Lower lobe of right lung (tissue), 2 donors: ENCODE measurements at regions not wholly inside any gene's neighbourhood (a gene's known extent, or its start where the extent isn't known, plus 50 kb on each side); places are given as distances from the start of the nearest gene placed in this dataset.

Experiments
- ATAC-seq, 2 donors: fragments of 200-7000 bp; cut with Tn5 transposase; one replicate each; pipeline ENCODE4 v1.9.1; 2020 to 2022; ENCODE audit warnings: mild to moderate bottlenecking in 2 of 2, moderate library complexity in 2 of 2
- DNase-seq: peaks from one replicate; pipeline ENCODE4 v3.0.0-alpha.2; 2020
- H3K27ac ChIP-seq: fragments of 200-600 bp; one replicate; pipeline ENCODE4 v1.8.0; 2022
- H3K27me3 ChIP-seq: fragments of 200-600 bp; one replicate; pipeline ENCODE4 v1.8.0; 2022; ENCODE audit warnings: low read depth
- H3K36me3 ChIP-seq: fragments of 200-600 bp; one replicate; pipeline ENCODE4 v1.8.0; 2022; ENCODE audit warnings: mild to moderate bottlenecking
- H3K4me1 ChIP-seq: fragments of 200-600 bp; one replicate; pipeline ENCODE4 v1.8.0; 2022
- H3K4me3 ChIP-seq: fragments of 200-600 bp; one replicate; pipeline ENCODE4 v1.8.0; 2022; ENCODE audit warnings: mild to moderate bottlenecking
- H3K9me3 ChIP-seq: fragments of 200-600 bp; one replicate; pipeline ENCODE4 v1.8.0; 2022
- intact Hi-C: fragments of 100-400 bp; cut with DNase I; formaldehyde crosslinking; loops from one replicate; pipeline ENCODE4 v1.11.0; 2022
- TF ChIP-seq, protein P1 (sequence below): fragments of 200-600 bp; IDR thresholded peaks from one replicate; pipeline ENCODE4 v1.8.0; 2022; ENCODE audit warnings: antibody characterized with exemption, mild to moderate bottlenecking
- donor health status: DM: no; HTN: yes; CAD: no; lungs with severe emphysema.

DNA sequence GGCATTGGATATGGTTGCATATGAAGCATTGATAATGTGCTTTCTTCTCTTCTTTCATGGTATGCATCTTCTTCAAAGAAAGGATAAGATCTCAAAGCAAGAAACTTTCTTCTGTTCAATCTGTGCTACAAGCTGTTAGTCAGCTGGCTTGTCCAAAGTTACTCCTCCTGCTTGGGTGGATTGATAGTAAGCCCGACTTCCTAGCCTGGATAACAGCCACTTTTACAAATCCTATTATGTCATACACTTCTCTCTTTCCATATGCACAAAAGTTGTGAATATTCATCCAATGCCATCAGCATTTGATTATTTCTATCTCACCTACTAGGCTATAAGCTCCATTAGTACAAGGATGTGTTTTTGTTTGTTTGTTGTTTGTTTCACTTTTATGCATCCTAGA is 891.0 kb upstream of the SORCS1 start:
- no peak for DNase-seq
- H3K27me3 ChIP-seq, result no peaks in the 10 kb centered on the region
- no peak overlapping the region for H3K27ac ChIP-seq
- H3K4me3 ChIP-seq, result no peak overlapping the region
- intact Hi-C loops, result no loop called here
- H3K36me3 ChIP-seq, result no peaks in the 10 kb centered on the region
- no peaks in the 10 kb centered on the region for H3K4me1 ChIP-seq
- TF ChIP-seq, protein P1, sequence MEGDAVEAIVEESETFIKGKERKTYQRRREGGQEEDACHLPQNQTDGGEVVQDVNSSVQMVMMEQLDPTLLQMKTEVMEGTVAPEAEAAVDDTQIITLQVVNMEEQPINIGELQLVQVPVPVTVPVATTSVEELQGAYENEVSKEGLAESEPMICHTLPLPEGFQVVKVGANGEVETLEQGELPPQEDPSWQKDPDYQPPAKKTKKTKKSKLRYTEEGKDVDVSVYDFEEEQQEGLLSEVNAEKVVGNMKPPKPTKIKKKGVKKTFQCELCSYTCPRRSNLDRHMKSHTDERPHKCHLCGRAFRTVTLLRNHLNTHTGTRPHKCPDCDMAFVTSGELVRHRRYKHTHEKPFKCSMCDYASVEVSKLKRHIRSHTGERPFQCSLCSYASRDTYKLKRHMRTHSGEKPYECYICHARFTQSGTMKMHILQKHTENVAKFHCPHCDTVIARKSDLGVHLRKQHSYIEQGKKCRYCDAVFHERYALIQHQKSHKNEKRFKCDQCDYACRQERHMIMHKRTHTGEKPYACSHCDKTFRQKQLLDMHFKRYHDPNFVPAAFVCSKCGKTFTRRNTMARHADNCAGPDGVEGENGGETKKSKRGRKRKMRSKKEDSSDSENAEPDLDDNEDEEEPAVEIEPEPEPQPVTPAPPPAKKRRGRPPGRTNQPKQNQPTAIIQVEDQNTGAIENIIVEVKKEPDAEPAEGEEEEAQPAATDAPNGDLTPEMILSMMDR, result no peak
- H3K9me3 ChIP-seq, result no peaks in the 10 kb centered on the region
- no peak for ATAC-seq

DNA sequence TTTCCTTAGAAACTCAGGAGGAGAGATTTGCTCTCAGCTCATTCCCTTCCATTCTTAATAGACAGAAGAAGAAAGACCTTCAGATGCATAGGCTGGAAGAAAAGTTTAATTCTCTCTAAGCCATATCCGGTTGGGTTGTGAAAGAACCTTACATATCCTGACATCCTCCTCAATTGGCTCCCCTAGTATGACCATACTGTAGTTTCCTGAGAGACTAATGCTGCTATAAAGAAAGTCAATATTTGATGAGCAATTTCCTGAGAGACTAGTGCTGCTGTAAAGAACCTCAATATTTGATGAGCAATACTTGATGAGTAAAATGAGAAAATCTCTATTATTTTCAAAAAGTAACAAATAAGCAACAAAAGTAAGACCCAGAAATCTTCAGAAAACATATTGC is 888.5 kb upstream of the SORCS1 start:
- Histone ChIP-seq H3K4me3 (no peak overlapping the region), H3K4me1 (no peaks in the 10 kb centered on the region), H3K36me3 (no peaks in the 10 kb centered on the region), H3K27ac (no peak overlapping the region), H3K27me3 (no peaks in the 10 kb centered on the region), H3K9me3 (no peaks in the 10 kb centered on the region)
- no peak for ATAC-seq
- intact Hi-C loops, result no loop called here
- TF ChIP-seq, protein P1, result no peak
- no peak for DNase-seq

DNA sequence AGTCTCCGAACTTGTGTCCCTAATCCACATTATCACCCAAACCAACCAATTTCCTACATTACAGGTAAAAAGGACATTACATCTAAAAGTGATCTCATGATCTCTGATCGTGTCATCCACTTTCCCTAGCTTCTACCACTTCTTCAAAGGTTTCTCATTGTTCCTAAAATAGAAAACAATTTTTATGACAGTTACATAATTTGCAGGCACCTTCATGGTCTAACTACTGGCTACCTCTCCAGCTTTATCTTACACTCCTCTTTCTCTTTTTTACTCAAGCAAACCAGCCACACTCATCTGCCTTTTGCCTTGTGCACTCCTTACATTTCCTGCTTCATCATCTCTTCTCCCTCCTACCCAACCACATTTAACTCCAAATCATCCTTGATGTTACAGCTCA is 886.7 kb upstream of the SORCS1 start:
- intact Hi-C loops, result no loop called here
- Histone ChIP-seq H3K36me3 (no peaks in the 10 kb centered on the region), H3K4me3 (no peak overlapping the region), H3K27me3 (no peaks in the 10 kb centered on the region), H3K27ac (no peak overlapping the region), H3K9me3 (no peaks in the 10 kb centered on the region), H3K4me1 (no peaks in the 10 kb centered on the region)
- ATAC-seq, result no peak
- DNase-seq, result no peak
- TF ChIP-seq, protein P1, result no peak

DNA sequence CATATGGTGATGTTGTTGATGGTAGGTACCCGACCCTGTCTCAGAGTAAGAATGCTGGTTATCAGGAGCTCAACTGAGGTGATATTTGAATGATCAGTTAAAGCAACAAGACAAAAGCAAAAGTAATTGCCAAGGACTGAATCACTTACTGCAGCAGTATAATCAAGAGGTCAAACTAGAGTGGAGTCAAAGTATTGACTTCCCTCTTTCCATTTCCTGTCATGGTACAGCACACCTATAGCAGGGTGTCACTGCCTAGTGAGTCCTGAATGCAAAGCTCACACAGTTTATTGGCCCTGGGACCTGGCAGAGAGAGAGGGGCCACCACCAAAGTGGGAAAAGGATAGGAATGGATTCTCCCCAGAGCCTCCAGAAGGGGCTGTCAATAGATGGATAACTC is 886.1 kb upstream of the SORCS1 start:
- Histone ChIP-seq H3K36me3 (no peaks in the 10 kb centered on the region), H3K4me3 (no peak overlapping the region), H3K27me3 (no peaks in the 10 kb centered on the region), H3K27ac (no peak overlapping the region), H3K4me1 (no peaks in the 10 kb centered on the region), H3K9me3 (no peaks in the 10 kb centered on the region)
- intact Hi-C loops, result no loop called here
- TF ChIP-seq, protein P1, result no peak
- ATAC-seq, result no peak
- no peak for DNase-seq

DNA sequence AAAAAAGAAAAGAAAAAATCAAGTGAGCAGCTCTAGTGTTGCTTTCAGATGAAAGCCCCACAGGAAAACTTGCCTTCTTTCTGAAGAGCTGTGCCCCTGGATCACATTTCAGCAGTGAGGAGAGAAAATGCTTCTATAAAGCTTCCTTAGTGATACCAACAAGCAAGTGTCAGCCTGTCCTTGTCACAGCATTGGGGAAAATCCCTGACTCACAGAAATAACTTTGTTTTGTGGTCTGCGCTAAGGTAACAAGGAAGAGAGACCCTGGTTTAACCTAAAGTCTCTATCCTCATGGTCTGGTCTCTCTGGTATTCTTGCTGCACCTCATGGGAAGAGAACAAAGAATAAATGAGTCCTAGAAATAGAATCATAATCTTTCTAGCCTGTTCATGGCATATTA is 885.2 kb upstream of the SORCS1 start:
- Histone ChIP-seq H3K36me3 (no peaks in the 10 kb centered on the region), H3K9me3 (no peaks in the 10 kb centered on the region), H3K4me3 (no peak overlapping the region), H3K27ac (no peak overlapping the region), H3K4me1 (no peaks in the 10 kb centered on the region), H3K27me3 (no peaks in the 10 kb centered on the region)
- DNase-seq, result no peak
- TF ChIP-seq, protein P1, result no peak
- intact Hi-C loops, result no loop called here
- ATAC-seq, result no peak

DNA sequence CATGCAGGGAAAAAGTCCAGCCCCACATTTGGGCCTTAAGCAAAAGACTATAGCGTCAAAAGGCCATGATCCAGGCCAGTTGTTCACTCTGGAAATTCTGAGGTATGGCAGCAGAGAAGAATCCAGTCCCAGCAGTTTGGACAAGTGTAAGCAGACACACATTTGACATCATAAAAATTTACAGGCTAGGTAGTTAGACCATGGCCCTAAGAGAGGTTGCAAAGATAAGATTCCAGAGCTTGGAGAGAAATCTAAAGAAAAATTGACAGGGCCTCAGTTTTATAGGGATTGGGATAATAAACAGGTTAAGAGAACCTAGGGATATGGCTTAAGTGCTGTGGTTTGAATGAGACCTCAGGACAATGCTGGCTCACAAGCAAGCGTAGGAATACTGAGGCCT is 884.4 kb upstream of the SORCS1 start:
- ATAC-seq, result no peak
- H3K36me3 ChIP-seq, result no peaks in the 10 kb centered on the region
- no peaks in the 10 kb centered on the region for H3K27me3 ChIP-seq
- TF ChIP-seq, protein P1, result no peak
- H3K4me1 ChIP-seq, result no peaks in the 10 kb centered on the region
- DNase-seq, result no peak
- H3K4me3 ChIP-seq, result no peak overlapping the region
- no peaks in the 10 kb centered on the region for H3K9me3 ChIP-seq
- no peak overlapping the region for H3K27ac ChIP-seq
- intact Hi-C loops, result no loop called here
